ENCODE measurements at regions not wholly inside any gene's neighbourhood (a gene's known extent, or its start where the extent isn't known, plus 50 kb on each side); places are given as distances from the start of the nearest gene placed in this dataset.

GRCh38 chr2:194822097-194822496, 834.9 kb upstream of the SLC39A10 start:
- no peak for TF ChIP-seq CTCF (IDR thresholded peaks at IDR 0.05)
- no peak for TF ChIP-seq POLR2AphosphoS5 (IDR thresholded peaks at IDR 0.05)
- no peak for TF ChIP-seq POLR2A (IDR thresholded peaks at IDR 0.05)

Measured in suprapubic skin (tissue), 4 donors.